ENCODE measurements at regions not wholly inside any gene's neighbourhood (a gene's known extent, or its start where the extent isn't known, plus 50 kb on each side); places are given as distances from the start of the nearest gene placed in this dataset.
"Not testable (repeated sequence)": the region's sequence is repeated elsewhere in the genome, so short reads cannot be mapped to it uniquely, and the experiment has no call there.

DNA sequence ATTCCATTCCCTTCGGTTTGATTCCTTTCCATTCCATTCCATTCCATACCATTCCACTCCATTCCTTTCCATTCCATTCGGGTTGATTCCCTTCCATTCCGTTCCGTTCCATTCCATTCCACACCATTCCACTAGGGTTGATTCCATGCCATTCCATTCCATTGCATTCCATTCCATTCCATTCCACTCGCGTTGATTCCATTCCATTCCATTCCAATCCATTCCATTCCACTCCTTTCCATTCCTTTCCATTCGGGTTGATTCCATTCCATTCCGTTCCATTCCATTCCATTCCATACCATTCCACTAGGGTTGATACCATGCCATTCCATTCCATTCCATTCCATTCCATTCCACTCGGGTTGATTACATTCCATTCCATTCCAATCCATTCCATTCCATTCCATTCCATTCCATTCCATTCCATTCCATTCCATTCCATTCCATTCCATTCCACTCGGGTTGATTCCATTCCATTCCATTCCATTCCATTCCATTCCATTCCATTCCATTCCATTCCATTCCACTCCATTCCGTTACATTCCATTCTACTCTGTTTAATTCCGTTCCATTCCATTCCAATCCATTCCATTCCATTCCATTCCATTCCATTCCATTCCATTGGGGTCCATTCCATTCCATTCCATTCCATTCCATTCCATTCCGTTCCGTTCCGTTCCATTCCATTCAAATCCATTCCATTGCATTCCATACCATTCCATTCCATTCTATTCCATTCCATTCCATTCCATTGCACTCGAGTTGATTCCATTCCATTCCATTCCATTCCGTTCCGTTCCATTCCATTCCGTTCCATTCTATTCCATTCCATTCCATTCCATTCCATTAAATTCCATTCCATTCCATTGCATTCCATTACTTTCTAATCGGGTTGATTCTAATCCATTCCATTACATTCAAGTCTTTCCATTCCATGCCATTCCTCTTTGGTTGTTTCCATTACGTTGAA is 163.2 kb downstream of the CWH43 start:
- POLR2A ChIA-PET (ENCODE audit: low non-redundant PET); CTCF ChIA-PET; DNase-seq (ENCODE audit: low spot score); H3K27ac ChIP-seq: not testable (repeated sequence)

DNA sequence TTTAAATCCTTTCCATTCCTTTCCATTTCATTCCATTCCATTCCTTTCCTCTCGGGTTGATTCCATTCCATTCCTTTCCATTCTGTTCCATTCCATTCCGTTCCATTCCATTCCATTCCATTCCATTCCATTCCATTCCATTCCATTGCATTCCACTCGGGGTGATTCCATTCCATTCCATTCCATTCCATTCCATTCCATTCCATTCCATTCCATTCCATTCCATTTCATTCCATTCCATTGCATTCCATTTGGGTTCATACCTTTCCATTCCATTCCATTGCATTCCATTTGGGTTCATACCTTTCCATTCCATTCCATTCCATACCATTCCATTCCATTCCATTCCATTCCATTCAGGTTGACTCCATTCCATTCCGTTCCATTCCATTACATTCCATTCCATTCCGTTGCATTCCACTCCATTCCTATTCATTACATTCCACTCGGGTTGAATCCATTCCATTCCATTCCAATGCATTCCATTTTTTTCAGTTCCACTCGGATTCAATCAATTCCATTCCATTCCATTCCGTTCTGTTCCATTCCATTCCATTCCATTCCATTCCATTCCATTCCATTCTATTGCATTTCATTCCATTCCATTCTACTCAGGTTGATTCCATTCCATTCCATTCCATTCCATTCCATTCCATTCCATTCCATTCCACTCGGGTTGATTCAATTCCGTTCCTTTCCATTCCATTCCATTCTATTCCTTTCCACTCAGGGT is 164.4 kb downstream of the CWH43 start:
- CTCF ChIA-PET; POLR2A ChIA-PET (ENCODE audit: low non-redundant PET); H3K27ac ChIP-seq; DNase-seq (ENCODE audit: low spot score): not testable (repeated sequence)

GRCh38 chr4:49153011-49153410 is 166.9 kb downstream of the CWH43 start:
- DNase-seq (ENCODE audit: low spot score); POLR2A ChIA-PET (ENCODE audit: low non-redundant PET); CTCF ChIA-PET; H3K27ac ChIP-seq: not testable (repeated sequence)

DNA sequence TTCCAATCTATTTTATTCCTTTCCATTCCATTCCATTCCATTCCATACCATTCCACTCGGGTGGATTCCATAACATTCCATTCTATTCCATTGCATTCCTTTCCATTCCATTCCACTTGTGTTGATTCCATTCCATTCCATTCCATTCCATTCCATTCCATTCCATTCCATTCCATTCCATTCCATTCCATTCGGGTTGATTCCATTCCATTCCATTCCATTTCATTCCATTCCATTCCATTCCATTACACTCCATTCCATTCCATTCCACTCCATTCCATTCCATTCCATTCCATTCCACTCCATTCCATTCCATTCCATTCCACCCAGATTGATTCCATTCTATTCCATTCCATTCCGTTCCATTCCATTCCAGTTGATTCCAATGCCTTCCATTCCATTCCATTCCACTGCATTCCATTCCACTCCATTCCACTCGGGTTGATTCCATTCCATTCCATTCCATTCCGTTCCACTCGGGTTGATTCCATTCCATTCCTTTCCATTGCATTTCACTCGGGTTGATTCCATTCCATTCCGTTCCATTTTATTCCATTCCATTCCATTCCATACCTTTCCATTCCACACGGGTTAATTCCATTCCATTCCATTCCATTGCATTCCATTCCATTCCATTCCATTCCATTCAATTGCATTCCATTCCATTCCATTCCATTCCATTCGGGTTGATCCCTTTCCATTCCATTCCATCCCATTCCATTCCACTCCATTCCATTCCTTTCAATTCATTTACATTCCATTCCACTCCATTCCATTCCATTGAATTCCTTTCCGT is 168.4 kb downstream of the CWH43 start:
- POLR2A ChIA-PET (ENCODE audit: low non-redundant PET); H3K27ac ChIP-seq; DNase-seq (ENCODE audit: low spot score); CTCF ChIA-PET: not testable (repeated sequence)

GRCh38 chr4:49155270-49155669 is 169.2 kb downstream of the CWH43 start:
- H3K27ac ChIP-seq; DNase-seq (ENCODE audit: low spot score); POLR2A ChIA-PET (ENCODE audit: low non-redundant PET); CTCF ChIA-PET: not testable (repeated sequence)

- H3K27ac ChIP-seq; DNase-seq (ENCODE audit: low spot score); CTCF ChIA-PET; POLR2A ChIA-PET (ENCODE audit: low non-redundant PET): not testable (repeated sequence)
Measured at GRCh38 chr4:49156309-49156708, 170.2 kb downstream of the CWH43 start.

DNA sequence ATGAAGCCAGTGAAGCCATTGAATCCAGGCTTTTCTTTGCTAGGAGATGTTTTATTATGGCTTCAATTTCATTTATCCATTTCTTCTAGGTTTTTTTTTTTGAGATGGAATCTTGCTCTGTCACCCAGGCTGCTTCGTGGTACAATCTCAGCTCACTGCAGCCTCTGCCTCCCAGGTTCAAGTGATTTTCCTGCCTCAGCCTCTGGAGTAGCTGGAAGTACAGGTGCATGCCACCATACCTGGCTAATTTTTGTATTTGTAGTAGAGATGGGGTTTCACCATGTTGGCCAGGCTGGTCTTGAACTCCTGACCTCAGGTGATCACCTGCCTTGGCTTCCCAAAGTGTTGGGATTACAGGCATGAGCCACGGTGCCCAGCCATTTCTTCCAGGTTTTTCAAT is 171.6 kb downstream of the CWH43 start:
- CTCF ChIA-PET; H3K27ac ChIP-seq; POLR2A ChIA-PET (ENCODE audit: low non-redundant PET); DNase-seq (ENCODE audit: low spot score): not testable (repeated sequence)

DNA sequence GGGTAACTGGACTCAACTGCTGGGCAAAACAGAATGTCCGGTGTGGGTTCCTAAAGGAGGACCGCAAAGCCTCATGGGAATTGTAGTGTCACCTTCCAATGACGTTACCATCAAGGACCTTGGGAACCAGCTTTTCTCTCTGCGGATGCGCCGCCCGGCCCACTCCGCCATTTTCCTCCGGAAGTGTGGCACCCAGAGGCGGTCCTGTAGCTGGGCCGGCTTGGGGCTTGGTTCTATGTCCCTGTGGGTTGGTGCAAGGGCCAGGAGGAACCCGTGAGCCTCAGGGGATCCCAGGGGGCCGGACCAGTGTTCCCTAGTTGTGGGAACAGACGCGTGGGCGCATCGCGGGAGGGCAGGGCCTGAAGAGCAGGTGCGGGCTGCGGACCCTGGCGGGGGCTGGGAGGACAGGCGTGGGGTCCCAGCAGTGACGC is 175.1 kb downstream of the CWH43 start:
- DNase-seq (ENCODE audit: low spot score); CTCF ChIA-PET; H3K27ac ChIP-seq; POLR2A ChIA-PET (ENCODE audit: low non-redundant PET): not testable (repeated sequence)

- DNase-seq (ENCODE audit: low spot score); H3K27ac ChIP-seq; POLR2A ChIA-PET (ENCODE audit: low non-redundant PET); CTCF ChIA-PET: not testable (repeated sequence)
Measured at GRCh38 chr4:49164916-49165315, 178.8 kb downstream of the CWH43 start.

DNA sequence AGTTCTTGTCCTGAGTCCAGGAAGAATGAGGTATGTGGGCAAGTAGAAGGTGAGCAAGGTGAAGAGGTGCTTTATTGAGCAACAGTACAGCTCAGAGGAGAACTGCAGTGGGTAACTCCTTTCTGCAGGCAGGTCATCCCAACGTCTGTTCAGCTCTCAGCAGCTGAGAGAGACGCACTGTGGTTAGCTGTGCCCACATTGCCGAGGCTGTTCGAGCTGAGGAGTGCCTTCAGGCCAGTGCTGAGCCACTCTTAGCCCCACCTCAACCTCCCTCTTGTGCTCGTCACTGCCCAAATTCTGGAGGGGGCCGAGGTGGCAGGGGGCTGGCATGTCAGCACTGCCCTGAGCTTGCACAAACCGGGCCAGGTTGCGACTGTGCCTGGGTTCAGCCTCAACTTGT is 191.8 kb downstream of the CWH43 start:
- H3K27ac ChIP-seq; DNase-seq (ENCODE audit: low spot score); CTCF ChIA-PET; POLR2A ChIA-PET (ENCODE audit: low non-redundant PET): not testable (repeated sequence)

- POLR2A ChIA-PET (ENCODE audit: low non-redundant PET); CTCF ChIA-PET; DNase-seq (ENCODE audit: low spot score); H3K27ac ChIP-seq: not testable (repeated sequence)
Measured at GRCh38 chr4:49181088-49181487, 195.0 kb downstream of the CWH43 start.

DNA sequence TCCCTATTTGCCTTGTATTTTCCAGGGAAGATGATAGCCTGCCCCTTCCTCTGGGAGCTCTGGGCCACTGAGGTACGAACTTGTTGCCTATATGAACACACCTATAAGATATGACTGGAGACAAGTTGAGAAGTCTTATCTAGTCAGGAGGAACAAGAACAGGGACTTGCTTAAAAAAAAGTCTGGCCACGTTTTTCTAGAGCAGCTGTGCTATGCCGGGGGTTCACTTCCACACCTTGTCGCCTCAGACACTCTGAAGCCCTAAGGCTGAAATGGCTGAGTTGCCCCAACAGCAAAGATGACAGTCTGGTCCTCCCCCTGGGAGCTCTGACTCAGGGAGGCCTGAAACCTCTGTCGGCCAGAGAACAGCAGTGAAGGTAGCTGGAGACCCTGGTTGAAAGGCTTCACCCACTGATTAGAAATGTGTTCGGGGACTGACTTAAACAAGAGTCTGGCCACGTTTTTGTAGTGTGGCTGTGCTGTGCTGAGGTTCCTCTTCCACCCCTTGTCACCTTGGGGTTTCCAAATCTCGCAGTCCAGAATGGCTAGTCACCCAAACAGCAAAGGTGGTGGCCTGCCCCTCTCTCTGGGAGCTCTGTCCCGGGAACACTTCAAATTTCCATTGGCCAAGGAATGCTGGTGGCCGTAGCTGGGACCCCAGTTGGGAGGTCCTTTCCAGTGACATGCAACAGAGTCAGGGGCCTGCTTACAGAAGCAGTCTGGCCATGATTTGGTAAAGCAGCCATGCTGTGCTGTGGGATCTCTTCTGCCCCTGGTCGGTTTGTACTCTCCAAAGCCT is 225.5 kb downstream of the CWH43 start:
- H3K27ac ChIP-seq; DNase-seq (ENCODE audit: low spot score); POLR2A ChIA-PET (ENCODE audit: low non-redundant PET); CTCF ChIA-PET: not testable (repeated sequence)

DNA sequence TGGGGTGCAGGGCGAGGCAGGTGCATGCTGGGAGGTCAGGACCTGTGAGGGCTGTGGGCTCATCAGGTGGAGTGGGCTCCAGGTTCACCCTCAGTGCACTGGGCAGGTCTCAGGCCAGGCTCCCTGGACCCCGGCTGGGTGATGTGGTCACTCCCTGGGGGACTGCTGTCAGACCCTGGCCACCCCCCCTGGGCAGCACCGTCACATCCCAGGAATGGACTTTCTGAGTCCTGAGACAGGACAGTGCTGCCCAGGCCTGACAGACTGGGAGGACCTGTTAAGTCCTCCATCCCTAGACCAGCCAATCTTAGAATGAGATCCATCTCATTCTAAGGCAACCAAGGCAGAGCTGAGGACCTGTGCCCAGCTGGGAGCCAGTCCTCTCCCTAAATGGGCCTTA is 227.2 kb downstream of the CWH43 start:
- H3K27ac ChIP-seq; POLR2A ChIA-PET (ENCODE audit: low non-redundant PET); DNase-seq (ENCODE audit: low spot score); CTCF ChIA-PET: not testable (repeated sequence)

DNA sequence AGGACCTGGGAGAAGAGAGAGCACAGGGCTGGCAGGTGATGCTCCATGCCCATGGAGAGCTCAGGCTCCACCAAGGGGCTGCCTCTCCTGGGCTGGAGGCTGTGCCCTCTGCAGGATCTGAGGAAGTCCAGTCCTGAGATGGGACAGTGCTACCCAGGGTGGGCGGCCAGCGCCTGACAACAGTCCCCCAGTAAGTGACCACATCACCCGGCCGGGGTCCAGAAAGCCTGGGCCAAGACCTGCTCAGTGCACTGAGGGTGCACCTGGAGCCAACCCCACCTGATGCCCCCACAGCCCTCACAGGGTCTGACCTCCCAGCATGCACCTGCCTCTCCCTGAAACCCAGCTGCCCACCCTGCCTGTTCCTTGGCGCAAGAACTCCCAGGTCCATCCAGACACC is 227.7 kb downstream of the CWH43 start:
- H3K27ac ChIP-seq = not testable (repeated sequence)

DNA sequence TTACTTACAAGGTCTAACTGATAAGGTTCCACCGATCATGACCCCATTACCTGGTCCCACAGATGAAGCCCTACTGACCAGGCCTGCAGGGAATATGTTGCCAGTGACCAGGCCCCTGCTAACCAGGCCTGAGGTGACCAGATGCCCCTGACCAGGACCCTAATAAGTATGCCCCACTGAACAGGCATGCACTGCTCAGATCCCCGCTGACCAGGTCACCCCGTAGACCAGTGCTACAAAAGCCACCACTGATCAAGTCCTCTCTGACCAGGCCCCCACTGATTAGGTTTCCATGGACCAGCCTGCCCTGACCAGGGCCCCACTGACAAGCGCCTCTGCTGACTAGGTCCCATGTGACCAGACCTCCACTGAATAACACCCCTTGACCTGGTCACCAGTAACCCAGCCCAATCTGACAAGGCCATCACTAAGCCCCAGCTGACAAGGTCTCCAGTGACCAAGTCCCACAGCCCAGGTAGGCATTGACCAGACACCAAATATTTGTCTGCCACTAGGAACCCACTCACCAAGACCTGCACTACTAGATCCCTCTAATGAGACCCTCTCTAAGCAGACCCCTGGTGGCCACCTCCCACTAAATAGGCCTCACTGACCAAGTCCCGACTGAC is 228.5 kb downstream of the CWH43 start:
- not testable (repeated sequence) for DNase-seq (ENCODE audit: low spot score)

More for the DNA sequence above, 227.7 kb downstream of the CWH43 start:
- DNase-seq (ENCODE audit: low spot score); POLR2A ChIA-PET (ENCODE audit: low non-redundant PET); CTCF ChIA-PET: not testable (repeated sequence)

DNA sequence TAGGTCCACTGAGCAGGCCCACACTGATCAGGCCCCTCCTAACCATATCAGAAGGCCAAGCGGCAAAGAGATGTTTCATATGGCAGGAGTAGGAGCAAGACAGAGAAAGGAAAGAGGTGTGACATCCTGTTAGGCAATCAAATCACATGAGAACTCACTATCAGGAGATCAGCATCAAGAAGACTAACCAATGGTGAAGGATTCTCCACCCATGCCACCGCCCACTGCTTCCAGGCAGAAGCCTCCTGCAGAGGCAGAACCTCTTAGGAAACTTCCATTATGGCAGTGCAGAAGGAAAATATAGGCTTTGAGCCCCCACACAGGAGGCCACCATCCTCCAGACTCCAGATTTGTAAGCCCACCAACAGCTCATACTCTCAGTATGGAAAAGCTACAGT is 229.0 kb downstream of the CWH43 start:
- CTCF ChIA-PET; POLR2A ChIA-PET (ENCODE audit: low non-redundant PET); DNase-seq (ENCODE audit: low spot score); H3K27ac ChIP-seq: not testable (repeated sequence)

More for the DNA sequence above, 228.5 kb downstream of the CWH43 start:
- CTCF ChIA-PET; POLR2A ChIA-PET (ENCODE audit: low non-redundant PET); H3K27ac ChIP-seq: not testable (repeated sequence)

Data from RWPE1 (cell line).